MM.1S (cell line): ENCODE measurements at regions not wholly inside any gene's neighbourhood (a gene's known extent, or its start where the extent isn't known, plus 50 kb on each side); places are given as distances from the start of the nearest gene placed in this dataset.

Source experiments
- EZH2 ChIP-seq: fragments of 300-600 bp; sonication (generic); optimal IDR thresholded peaks from 2 replicates; pipeline ENCODE3; 2017; ENCODE audit warnings: low read depth, mild to moderate bottlenecking, antibody characterized with exemption, low read length, mixed read lengths
- EZH2phosphoT487 ChIP-seq: fragments of 300-600 bp; sonication (generic); IDR thresholded peaks from 2 replicates; pipeline ENCODE4 v1.6.1; 2018; ENCODE audit warnings: antibody characterized with exemption, low read length
- TF ChIP-seq, protein P1 (sequence below): fragments of 300-600 bp; sonication (generic); IDR thresholded peaks from 2 replicates; pipeline ENCODE4 v1.5.1; 2016; ENCODE audit warnings: antibody characterized with exemption, low read length, mixed read lengths

DNA sequence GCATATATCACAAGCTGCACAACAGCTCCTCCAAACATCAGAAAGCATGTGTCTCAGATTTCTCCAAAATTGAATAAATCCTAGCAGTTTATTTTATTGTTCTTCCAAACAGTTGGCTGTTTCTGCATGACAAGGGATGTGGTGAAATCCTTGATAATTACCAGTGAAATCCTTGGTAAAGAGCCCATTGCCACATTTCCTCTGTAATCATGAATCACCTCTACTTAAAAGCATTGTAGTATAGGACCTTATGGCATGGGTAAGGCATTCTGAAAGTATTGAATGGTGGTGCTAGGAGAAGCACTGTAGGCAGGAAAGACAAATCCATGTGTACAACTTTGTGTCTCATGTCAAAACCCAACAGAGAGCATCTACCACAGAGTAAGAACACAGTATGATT is 135.8 kb upstream of the NDST3 start:
- TF ChIP-seq, protein P1, sequence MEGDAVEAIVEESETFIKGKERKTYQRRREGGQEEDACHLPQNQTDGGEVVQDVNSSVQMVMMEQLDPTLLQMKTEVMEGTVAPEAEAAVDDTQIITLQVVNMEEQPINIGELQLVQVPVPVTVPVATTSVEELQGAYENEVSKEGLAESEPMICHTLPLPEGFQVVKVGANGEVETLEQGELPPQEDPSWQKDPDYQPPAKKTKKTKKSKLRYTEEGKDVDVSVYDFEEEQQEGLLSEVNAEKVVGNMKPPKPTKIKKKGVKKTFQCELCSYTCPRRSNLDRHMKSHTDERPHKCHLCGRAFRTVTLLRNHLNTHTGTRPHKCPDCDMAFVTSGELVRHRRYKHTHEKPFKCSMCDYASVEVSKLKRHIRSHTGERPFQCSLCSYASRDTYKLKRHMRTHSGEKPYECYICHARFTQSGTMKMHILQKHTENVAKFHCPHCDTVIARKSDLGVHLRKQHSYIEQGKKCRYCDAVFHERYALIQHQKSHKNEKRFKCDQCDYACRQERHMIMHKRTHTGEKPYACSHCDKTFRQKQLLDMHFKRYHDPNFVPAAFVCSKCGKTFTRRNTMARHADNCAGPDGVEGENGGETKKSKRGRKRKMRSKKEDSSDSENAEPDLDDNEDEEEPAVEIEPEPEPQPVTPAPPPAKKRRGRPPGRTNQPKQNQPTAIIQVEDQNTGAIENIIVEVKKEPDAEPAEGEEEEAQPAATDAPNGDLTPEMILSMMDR, result no peak
- TF ChIP-seq EZH2, result no peak
- TF ChIP-seq EZH2phosphoT487, result no peak
